Lung (tissue), 11 donors: ENCODE measurements at regions not wholly inside any gene's neighbourhood (a gene's known extent, or its start where the extent isn't known, plus 50 kb on each side); places are given as distances from the start of the nearest gene placed in this dataset.
A peak's percentile ranks its signal among the peaks of the same experiment; 100 is the strongest.

Experiments used
- ATAC-seq: fragments of 200-7000 bp; cut with Tn5 transposase; one replicate; pipeline ENCODE4 v1.9.1; 2020; ENCODE audit warnings: moderate number of reproducible peaks; ENCODE audit not compliant: insufficient read depth, low FRiP score
- DNase-seq, 3 donors: peaks; one replicate each; pipeline ENCODE4 v3.0.0-alpha.2; 2013 to 2017
- H3K27ac ChIP-seq, 2 donors: one replicate each; pipeline ENCODE4 v1.5.1; 2013; ENCODE audit warnings: mild to moderate bottlenecking in 2 of 2, moderate library complexity in 2 of 2, control low read depth in 1 of 2, inconsistent platforms in 1 of 2, low read depth in 1 of 2, low read length in 1 of 2
- H3K27me3 ChIP-seq, 3 donors: one replicate each; pipeline ENCODE4 v1.5.1; 2013; ENCODE audit warnings: low read length in 2 of 3; ENCODE audit not compliant: control insufficient read depth in 3 of 3, insufficient read depth in 3 of 3
- H3K36me3 ChIP-seq, 4 donors: one replicate each; pipeline ENCODE4 v1.5.1; 2013; ENCODE audit warnings: low read length in 4 of 4, mild to moderate bottlenecking in 1 of 4, moderate library complexity in 1 of 4; ENCODE audit not compliant: control insufficient read depth in 4 of 4, insufficient read depth in 4 of 4
- H3K4me1 ChIP-seq, 5 donors: one replicate each; pipeline ENCODE4 v1.5.1; 2013; ENCODE audit warnings: low read length in 5 of 5, mild to moderate bottlenecking in 2 of 5, moderate library complexity in 1 of 5; ENCODE audit not compliant: control insufficient read depth in 5 of 5, insufficient read depth in 5 of 5
- H3K4me3 ChIP-seq: one replicate; pipeline ENCODE4 v1.5.1; 2013; ENCODE audit warnings: mild to moderate bottlenecking, control low read depth, moderate library complexity
- H3K9ac ChIP-seq, 2 donors: one replicate each; pipeline ENCODE4 v1.5.1; 2013; ENCODE audit warnings: low read length in 2 of 2, control low read depth in 1 of 2; ENCODE audit not compliant: insufficient read depth in 1 of 2
- H3K9me3 ChIP-seq, 4 donors: one replicate each; pipeline ENCODE4 v1.5.1; 2013; ENCODE audit warnings: low read length in 3 of 4, mild to moderate bottlenecking in 1 of 4, moderate library complexity in 1 of 4; ENCODE audit not compliant: control insufficient read depth in 4 of 4, insufficient read depth in 3 of 4
- CTCF ChIP-seq: IDR thresholded peaks from 2 replicates; pipeline ENCODE4 v1.5.1; 2012; ENCODE audit warnings: mild to moderate bottlenecking; ENCODE audit errors: control extremely low read depth, extremely low read depth
- WGBS, 2 donors: extraction: QIAGEN DNeasy Blood & Tissue Kit; methylation state at CpG; one replicate each; pipeline ENCODE4 v1.1.7; 2013; 5-methylcytosine and 5-hydroxymethylcytosine counted together
- donor health status: control.
- donor health status: control.
- donor health status: Bipolar disorder and iron deficiency.
- donor health status: healthy.
- donor health status: DM: yes; HTN: yes; CAD: no.

GRCh38 chr3:174336784-174337183, 522.4 kb upstream of the NAALADL2 start:
- Histone ChIP-seq H3K4me3 (no peak overlapping the region), H3K27ac (no peak overlapping the region), H3K4me1 (no peaks in the 10 kb centered on the region), H3K9me3 (no peaks in the 10 kb centered on the region), H3K36me3 (no peaks in the 10 kb centered on the region), H3K27me3 (no peaks in the 10 kb centered on the region), H3K9ac (no peak overlapping the region)
- DNase-seq = no peak
- 66 to 75% methylated on average over 4 of the region's 4 CpGs for WGBS, 2 donors
- TF ChIP-seq CTCF = no peak
- ATAC-seq = no peak

GRCh38 chr3:174337227-174337626, 521.9 kb upstream of the NAALADL2 start:
- Histone ChIP-seq H3K4me1 (no peaks in the 10 kb centered on the region), H3K27ac (no peak overlapping the region), H3K36me3 (no peaks in the 10 kb centered on the region), H3K27me3 (no peaks in the 10 kb centered on the region), H3K9me3 (no peaks in the 10 kb centered on the region), H3K4me3 (no peak overlapping the region), H3K9ac (no peak overlapping the region)
- DNase-seq (peak in 1 of 3 donors; percentile 11), ATAC-seq (peak; percentile 19)
- WGBS, 2 donors = 31 to 56% methylated on average over 4 of the region's 4 CpGs
- no peak for TF ChIP-seq CTCF

GRCh38 chr3:174340624-174341587, 518.2 kb upstream of the NAALADL2 start:
- ATAC-seq = no peak
- no peak overlapping the region for H3K4me3 ChIP-seq
- no peaks in the 10 kb centered on the region for H3K36me3 ChIP-seq
- no peak overlapping the region for H3K27ac ChIP-seq
- H3K4me1 ChIP-seq = no peaks in the 10 kb centered on the region
- no peak overlapping the region for H3K9ac ChIP-seq
- WGBS, 2 donors = 85 to 96% methylated on average over 3 of the region's 3 CpGs
- H3K27me3 ChIP-seq = no peaks in the 10 kb centered on the region
- H3K9me3 ChIP-seq = no peaks in the 10 kb centered on the region
- no peak for TF ChIP-seq CTCF
- no peak for DNase-seq
